Parathyroid adenoma (tissue), 2 donors: ENCODE measurements at regions not wholly inside any gene's neighbourhood (a gene's known extent, or its start where the extent isn't known, plus 50 kb on each side); places are given as distances from the start of the nearest gene placed in this dataset.
A peak's percentile ranks its signal among the peaks of the same experiment; 100 is the strongest.

Experiments
- H2AFZ ChIP-seq: fragments of 300-600 bp; sonication (generic); one replicate; pipeline ENCODE4 v1.7.0; 2017; ENCODE audit warnings: antibody characterized with exemption, mild to moderate bottlenecking
- H3K27ac ChIP-seq: fragments of 300-600 bp; sonication (generic); one replicate; pipeline ENCODE4 v1.7.0; 2017
- H3K27me3 ChIP-seq: fragments of 300-600 bp; sonication (generic); one replicate; pipeline ENCODE4 v1.7.0; 2017; ENCODE audit warnings: low read length; ENCODE audit not compliant: control insufficient read depth, insufficient read depth
- H3K36me3 ChIP-seq: fragments of 300-600 bp; sonication (generic); one replicate; pipeline ENCODE4 v1.7.0; 2017; ENCODE audit warnings: low read length; ENCODE audit not compliant: control insufficient read depth, insufficient read depth
- H3K4me1 ChIP-seq: fragments of 300-600 bp; sonication (generic); one replicate; pipeline ENCODE4 v1.7.0; 2017; ENCODE audit warnings: control low read depth
- H3K4me2 ChIP-seq: fragments of 300-600 bp; sonication (generic); one replicate; pipeline ENCODE4 v1.7.0; 2017; ENCODE audit warnings: low read length
- H3K4me3 ChIP-seq: fragments of 300-600 bp; sonication (generic); one replicate; pipeline ENCODE4 v1.7.0; 2017; ENCODE audit warnings: low read depth, low read length
- H3K79me2 ChIP-seq: fragments of 300-600 bp; sonication (generic); one replicate; pipeline ENCODE4 v1.7.0; 2017; ENCODE audit warnings: control low read depth
- H3K9ac ChIP-seq: fragments of 300-600 bp; sonication (generic); one replicate; pipeline ENCODE4 v1.7.0; 2017; ENCODE audit warnings: mild to moderate bottlenecking
- H3K9me3 ChIP-seq: fragments of 300-600 bp; sonication (generic); one replicate; pipeline ENCODE4 v1.7.0; 2017; ENCODE audit warnings: low read length; ENCODE audit not compliant: control insufficient read depth
- CTCF ChIP-seq: fragments of 300-600 bp; sonication (generic); IDR thresholded peaks from one replicate; pipeline ENCODE4 v1.7.0; 2017; ENCODE audit warnings: antibody characterized with exemption, mild to moderate bottlenecking
- donor health status: primary hyperparathyroidism.

- TF ChIP-seq CTCF: no peak
- H3K27me3 ChIP-seq: no peaks in the 10 kb centered on the region
- no peak overlapping the region for H3K27ac ChIP-seq
- no peaks in the 10 kb centered on the region for H3K4me1 ChIP-seq
- H2AFZ ChIP-seq: no peak overlapping the region
- no peak overlapping the region for H3K4me3 ChIP-seq
- H3K36me3 ChIP-seq: no peaks in the 10 kb centered on the region
- H3K9me3 ChIP-seq: no peaks in the 10 kb centered on the region
- peak overlapping the region; percentile 31 for H3K4me2 ChIP-seq
- H3K79me2 ChIP-seq: no peaks in the 10 kb centered on the region
- H3K9ac ChIP-seq: no peak overlapping the region
Observed at GRCh38 chr10:118522791-118523498, 72.5 kb downstream of the PRLHR start.

- Histone ChIP-seq H3K4me3 (no peak overlapping the region), H3K4me1 (no peaks in the 10 kb centered on the region), H3K9me3 (no peaks in the 10 kb centered on the region), H3K36me3 (no peaks in the 10 kb centered on the region), H3K4me2 (no peak overlapping the region), H2AFZ (no peak overlapping the region), H3K27me3 (no peaks in the 10 kb centered on the region), H3K27ac (no peak overlapping the region), H3K79me2 (no peaks in the 10 kb centered on the region), H3K9ac (no peak overlapping the region)
- TF ChIP-seq CTCF: no peak
Observed at GRCh38 chr10:118521415-118522117, 73.9 kb downstream of the PRLHR start.

DNA sequence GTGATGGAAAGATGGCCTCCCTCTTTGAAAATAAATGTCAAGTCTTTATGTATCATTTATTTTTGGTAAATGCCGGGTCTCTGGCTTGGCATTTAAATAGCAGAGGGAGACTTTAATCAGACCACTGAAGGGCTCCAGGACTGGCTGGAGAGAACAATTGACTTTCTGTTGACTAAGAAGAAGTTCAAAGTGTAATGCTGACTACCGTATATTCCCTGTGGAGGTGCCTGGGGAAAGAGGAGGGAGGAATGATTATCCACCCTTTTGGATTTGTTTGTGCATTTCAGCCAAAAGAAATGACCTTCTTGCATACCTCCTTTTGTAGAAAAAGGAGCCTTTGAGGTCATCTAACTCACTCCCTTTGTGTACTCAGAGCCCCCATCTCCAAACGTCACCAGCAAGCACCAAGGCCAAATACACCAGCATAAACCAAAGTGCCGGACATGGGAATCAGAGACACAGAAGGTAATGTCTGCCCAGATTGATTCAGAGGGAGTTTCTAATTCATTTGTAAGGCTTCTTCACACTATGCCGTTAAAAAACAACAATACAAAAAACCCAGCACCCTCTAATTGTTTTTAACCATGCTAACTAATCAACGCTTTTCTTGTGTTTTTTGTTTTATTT is 75.2 kb downstream of the PRLHR start:
- H3K27ac ChIP-seq: no peak overlapping the region
- no peak overlapping the region for H3K4me2 ChIP-seq
- H3K79me2 ChIP-seq: no peaks in the 10 kb centered on the region
- no peak overlapping the region for H2AFZ ChIP-seq
- H3K9me3 ChIP-seq: no peaks in the 10 kb centered on the region
- no peaks in the 10 kb centered on the region for H3K36me3 ChIP-seq
- H3K4me1 ChIP-seq: no peaks in the 10 kb centered on the region
- no peak overlapping the region for H3K4me3 ChIP-seq
- no peak for TF ChIP-seq CTCF
- H3K27me3 ChIP-seq: no peaks in the 10 kb centered on the region
- no peak overlapping the region for H3K9ac ChIP-seq

DNA sequence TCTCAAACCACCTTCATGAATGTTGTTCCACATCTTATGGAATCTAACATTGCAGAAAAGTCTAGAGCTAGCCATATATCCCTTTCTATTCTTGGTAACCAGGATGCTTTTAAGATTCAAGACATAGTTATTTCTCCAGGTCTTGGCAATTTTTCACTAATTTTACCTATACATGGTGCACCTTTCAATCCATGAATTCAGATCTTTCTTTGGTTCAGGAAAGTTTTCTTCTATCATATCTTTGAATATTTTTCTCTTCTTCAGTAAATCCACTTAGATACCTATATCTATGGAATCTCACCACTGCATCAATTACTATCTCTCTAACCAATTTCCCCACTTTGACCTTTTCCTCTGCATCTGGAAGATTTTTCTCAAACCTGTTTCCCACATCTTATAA is 77.4 kb downstream of the PRLHR start:
- H3K4me2 ChIP-seq: no peak overlapping the region
- no peak overlapping the region for H2AFZ ChIP-seq
- H3K36me3 ChIP-seq: no peaks in the 10 kb centered on the region
- H3K4me3 ChIP-seq: no peak overlapping the region
- H3K27ac ChIP-seq: no peak overlapping the region
- H3K9ac ChIP-seq: no peak overlapping the region
- H3K27me3 ChIP-seq: no peaks in the 10 kb centered on the region
- H3K4me1 ChIP-seq: no peaks in the 10 kb centered on the region
- no peaks in the 10 kb centered on the region for H3K9me3 ChIP-seq
- TF ChIP-seq CTCF: no peak
- H3K79me2 ChIP-seq: no peaks in the 10 kb centered on the region
